OCI-LY7 (cell line): ENCODE measurements at regions not wholly inside any gene's neighbourhood (a gene's known extent, or its start where the extent isn't known, plus 50 kb on each side); places are given as distances from the start of the nearest gene placed in this dataset.

Source experiments
- BruUV-seq: library from RNA; stranded (reverse); fragments of 400-500 nt; replicated peaks from 2 replicates; lab custom pipeline; 2021; lab: Mats Ljungman, UMichigan
- CTCF ChIA-PET: fragments of 300-600 bp; sonication (Branson Sonifier 250); formaldehyde crosslinking; loops from one replicate; lab custom pipeline; 2022; ENCODE audit warnings: antibody characterized with exemption; ENCODE audit not compliant: unreplicated experiment; lab: Charles Lee
- POLR2A ChIA-PET: fragments of 300-600 bp; sonication (Branson Sonifier 250); formaldehyde crosslinking; loops from one replicate; lab custom pipeline; 2022; ENCODE audit warnings: antibody characterized with exemption; lab: Charles Lee
- DNase-seq: peaks from one replicate; pipeline ENCODE4 v3.0.0-alpha.2; 2015; ENCODE audit warnings: low spot score
- H2AFZ ChIP-seq: fragments of 200-600 bp; sonication (generic), shearing (Covaris generic); 2 replicates; pipeline ENCODE4 v1.6.1; 2014; ENCODE audit warnings: mild to moderate bottlenecking, antibody characterized with exemption, low read length, moderate library complexity
- H3K27ac ChIP-seq: fragments of 200-600 bp; sonication (generic); 2 replicates; pipeline ENCODE4 v1.5.1; 2014; ENCODE audit warnings: mixed run types, low read depth, mild to moderate bottlenecking, moderate library complexity, low read length, inconsistent platforms; ENCODE audit not compliant: poor library complexity, severe bottlenecking
- H3K36me3 ChIP-seq: fragments of 200-600 bp; sonication (generic); 2 replicates; pipeline ENCODE4 v1.6.1; 2014; ENCODE audit warnings: mild to moderate bottlenecking, antibody characterized with exemption, low read length, moderate library complexity, mixed read lengths; ENCODE audit not compliant: insufficient read depth
- H3K4me1 ChIP-seq: fragments of 200-600 bp; sonication (generic); 2 replicates; pipeline ENCODE4 v1.5.1; 2014; ENCODE audit warnings: mild to moderate bottlenecking, low read length; ENCODE audit not compliant: insufficient read depth, poor library complexity, severe bottlenecking
- H3K4me2 ChIP-seq: fragments of 200-600 bp; sonication (generic); 2 replicates; pipeline ENCODE4 v1.6.1; 2014; ENCODE audit warnings: mild to moderate bottlenecking, low read length
- H3K4me3 ChIP-seq: fragments of 200-600 bp; sonication (generic); 2 replicates; pipeline ENCODE4 v1.5.1; 2014; ENCODE audit warnings: mild to moderate bottlenecking, low read depth, low read length; ENCODE audit not compliant: poor library complexity, severe bottlenecking
- H3K79me2 ChIP-seq: fragments of 200-600 bp; sonication (generic); 2 replicates; pipeline ENCODE4 v1.6.1; 2016; ENCODE audit warnings: low read depth, mild to moderate bottlenecking, low read length, moderate library complexity, mixed read lengths; ENCODE audit not compliant: insufficient read depth
- H3K9me2 ChIP-seq: fragments of 200-600 bp; sonication (generic); 2 replicates; pipeline ENCODE4 v1.6.1; 2016; ENCODE audit warnings: mild to moderate bottlenecking, low read length, mixed read lengths; ENCODE audit not compliant: insufficient read depth
- H3K9me3 ChIP-seq: fragments of 200-600 bp; sonication (generic); 2 replicates; pipeline ENCODE4 v1.6.1; 2014; ENCODE audit warnings: mild to moderate bottlenecking, mixed run types, low read length, mixed read lengths
- H4K20me1 ChIP-seq: fragments of 200-600 bp; sonication (generic); 2 replicates; pipeline ENCODE4 v1.6.1; 2014; ENCODE audit warnings: mild to moderate bottlenecking, antibody characterized with exemption, low read length, moderate library complexity, mixed read lengths; ENCODE audit not compliant: insufficient read depth
- CTCF ChIP-seq: fragments of 200-600 bp; sonication (generic); conservative IDR thresholded peaks from 2 replicates; pipeline ENCODE4 v1.5.1; 2014; ENCODE audit warnings: mild to moderate bottlenecking, antibody characterized with exemption, low read length, moderate library complexity, mixed read lengths
- EZH2phosphoT487 ChIP-seq: fragments of 200-600 bp; sonication (generic); IDR thresholded peaks from 2 replicates; pipeline ENCODE4 v1.6.1; 2018; ENCODE audit warnings: low read depth, borderline replicate concordance, mild to moderate bottlenecking, mixed run types, antibody characterized with exemption, low read length, moderate library complexity, mixed read lengths
- intact Hi-C: fragments of 100-400 bp; cut with micrococcal nuclease; formaldehyde crosslinking; loops from one replicate; pipeline ENCODE4 v1.10.0; 2022; ENCODE audit not compliant: unreplicated experiment

GRCh38 chr17:22251498-22251897, 559.2 kb downstream of the KCNJ18 start:
- CTCF ChIA-PET: no interaction called here
- DNase-seq: no peak
- Histone ChIP-seq H4K20me1 (no peaks in the 10 kb centered on the region), H3K4me1 (no peaks in the 10 kb centered on the region), H3K4me2 (no peak overlapping the region), H2AFZ (no peak overlapping the region), H3K27ac (no peak overlapping the region), H3K9me2 (no peaks in the 10 kb centered on the region), H3K4me3 (no peak overlapping the region), H3K79me2 (no peaks in the 10 kb centered on the region), H3K36me3 (no peaks in the 10 kb centered on the region; the same call in 1 of the 2 replicates), H3K9me3 (peaks cover 92% of the 10 kb centered on the region)
- intact Hi-C loops: no loop called here
- BruUV-seq: no TSS peak
- POLR2A ChIA-PET: no interaction called here
- TF ChIP-seq EZH2phosphoT487 (no peak), CTCF (no peak)

- no peaks in the 10 kb centered on the region for H3K4me1 ChIP-seq
- H3K4me3 ChIP-seq: no peak overlapping the region
- H3K9me3 ChIP-seq: peaks cover 94% of the 10 kb centered on the region
- ChIA-PET CTCF (no interaction called here), POLR2A (interaction anchor here (1.4 kb wide), 1 partner anchor 18 kb away, joined by 4 read pairs; no protein-coding TSS in a partner anchor)
- intact Hi-C loops: no loop called here
- no peak overlapping the region for H3K4me2 ChIP-seq
- H3K79me2 ChIP-seq: no peaks in the 10 kb centered on the region
- BruUV-seq: no TSS peak
- no peak overlapping the region for H2AFZ ChIP-seq
- no peaks in the 10 kb centered on the region for H3K9me2 ChIP-seq
- no peak for DNase-seq
- no peaks in the 10 kb centered on the region; the same call in 1 of the 2 replicates for H3K36me3 ChIP-seq
- no peaks in the 10 kb centered on the region for H4K20me1 ChIP-seq
- TF ChIP-seq CTCF (no peak), EZH2phosphoT487 (no peak)
- no peak overlapping the region for H3K27ac ChIP-seq
These were observed 560.7 kb downstream of the KCNJ18 start for GRCh38 chr17:22253007-22253406.

- H3K9me3 ChIP-seq: peaks cover 23% of the 10 kb centered on the region; the same call in 1 of the 2 replicates
- CTCF ChIA-PET: no interaction called here
- no peak overlapping the region for H3K4me2 ChIP-seq
- H3K9me2 ChIP-seq: no peaks in the 10 kb centered on the region
- no TSS peak for BruUV-seq
- POLR2A ChIA-PET: interaction anchor here (0.7 kb wide), 1 partner anchor 347 kb away, joined by 3 read pairs; no protein-coding TSS in a partner anchor
- no peak overlapping the region for H3K27ac ChIP-seq
- no peaks in the 10 kb centered on the region for H4K20me1 ChIP-seq
- DNase-seq: no peak
- H3K4me3 ChIP-seq: no peak overlapping the region
- no peak overlapping the region for H2AFZ ChIP-seq
- intact Hi-C loops: no loop called here
- TF ChIP-seq EZH2phosphoT487 (no peak), CTCF (no peak)
- no peaks in the 10 kb centered on the region for H3K79me2 ChIP-seq
- H3K36me3 ChIP-seq: no peaks in the 10 kb centered on the region
- H3K4me1 ChIP-seq: no peaks in the 10 kb centered on the region
These were observed 573.5 kb downstream of the KCNJ18 start for GRCh38 chr17:22265807-22266206.
